ENCODE measurements at regions not wholly inside any gene's neighbourhood (a gene's known extent, or its start where the extent isn't known, plus 50 kb on each side); places are given as distances from the start of the nearest gene placed in this dataset.
"Not testable (repeated sequence)": the region's sequence is repeated elsewhere in the genome, so short reads cannot be mapped to it uniquely, and the experiment has no call there.

DNA sequence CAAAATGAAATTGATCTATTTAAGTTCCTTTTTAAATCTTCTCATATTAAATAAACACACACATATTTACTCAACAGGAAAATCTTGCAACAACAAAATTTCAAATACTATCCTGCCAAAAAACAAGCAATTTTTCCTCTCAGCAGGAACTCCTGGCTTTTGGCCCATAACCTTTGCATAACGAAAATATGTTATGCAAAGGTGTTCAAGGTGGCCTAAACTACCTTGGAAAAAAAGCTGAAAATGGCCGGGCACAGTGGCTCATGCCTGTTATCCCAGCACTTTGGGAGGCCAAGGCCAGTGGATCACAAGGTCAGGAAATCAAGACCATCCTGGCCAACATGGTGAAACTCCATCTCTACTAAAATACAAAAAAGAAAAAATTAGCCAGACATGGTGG, 424.3 kb upstream of the ZNF337 start:
- not testable (repeated sequence) for DNase-seq

DNA sequence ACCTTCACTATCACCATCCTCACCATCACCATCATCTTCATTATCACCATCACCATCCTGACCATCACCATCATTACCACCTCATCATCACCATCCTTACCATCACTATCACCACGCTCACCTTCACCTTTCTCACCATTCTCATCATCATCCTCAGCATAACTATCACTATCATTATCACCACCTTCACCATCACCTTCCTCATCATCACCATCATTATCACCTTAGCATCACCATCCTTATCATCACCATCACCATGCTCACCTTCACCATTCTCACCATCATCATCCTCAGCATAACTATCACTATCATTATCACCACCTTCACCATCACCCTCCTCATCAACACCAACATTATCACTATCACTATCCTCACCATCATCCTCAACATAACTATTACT, 397.8 kb upstream of the ZNF337 start:
- not testable (repeated sequence) for DNase-seq

DNA sequence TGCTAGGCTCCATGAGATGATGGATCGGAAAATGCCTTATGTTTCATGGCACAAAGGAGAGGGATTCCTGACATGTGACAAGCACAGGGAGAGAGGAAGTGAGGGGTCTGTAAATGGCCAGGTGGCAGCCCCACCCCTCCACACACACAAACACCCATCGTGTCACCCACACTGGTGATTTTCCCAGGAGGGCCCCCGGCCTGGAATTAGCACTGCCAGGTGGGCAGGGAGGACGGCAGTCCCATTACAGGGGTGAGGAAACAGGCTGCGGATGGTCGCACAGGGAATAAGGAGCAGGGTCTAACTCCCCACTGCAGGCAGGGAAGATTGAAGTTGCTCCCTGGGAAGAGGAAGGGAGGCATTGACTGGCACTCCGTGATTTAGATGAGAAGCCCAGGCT, 395.3 kb upstream of the ZNF337 start:
- not testable (repeated sequence) for DNase-seq

DNA sequence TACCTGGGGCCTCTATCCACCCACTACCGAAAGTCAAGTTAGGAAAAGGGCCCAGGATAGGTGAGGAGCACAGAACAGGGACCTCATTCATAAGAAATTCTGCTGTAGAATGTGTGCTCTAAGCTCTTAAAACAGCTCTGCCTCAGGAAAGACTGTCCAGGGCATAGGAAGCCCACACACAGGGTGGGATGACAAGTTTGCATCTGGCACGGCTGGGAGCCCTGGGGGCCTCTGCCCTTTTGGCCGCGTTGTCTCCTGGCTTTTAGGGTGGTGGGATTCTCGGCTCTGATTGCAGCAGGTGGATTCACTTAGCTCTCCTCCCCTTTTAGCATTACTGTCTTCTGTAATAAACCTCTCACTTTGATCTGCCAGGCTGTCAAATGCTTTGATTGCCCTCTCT, 389.5 kb upstream of the ZNF337 start:
- not testable (repeated sequence) for DNase-seq

- not testable (repeated sequence) for DNase-seq
These were observed 377.3 kb upstream of the ZNF337 start for GRCh38 chr20:26073972-26074371.

DNA sequence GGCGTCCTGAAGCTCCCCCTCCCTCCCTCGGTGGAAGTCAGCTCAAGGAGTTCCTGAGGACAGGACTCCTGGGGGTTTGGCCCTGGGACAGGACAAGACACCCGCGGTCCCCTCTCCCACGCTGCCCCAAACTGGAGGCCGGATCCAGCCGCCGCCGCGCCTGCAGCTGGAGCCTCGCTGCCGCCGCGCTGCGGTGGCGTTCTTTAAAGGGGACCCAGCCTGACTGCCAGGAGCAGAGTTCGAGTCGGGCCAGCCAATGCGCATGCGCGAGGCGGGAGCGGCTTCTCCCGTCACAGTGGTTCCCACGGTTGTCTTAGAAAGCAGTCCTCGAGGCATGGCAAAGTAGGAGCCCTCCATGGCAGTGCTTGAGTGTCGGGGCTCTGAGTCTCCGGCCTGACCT, 362.7 kb upstream of the ZNF337 start:
- DNase-seq, result not testable (repeated sequence)

- DNase-seq, result not testable (repeated sequence)
These were observed 361.8 kb upstream of the ZNF337 start for GRCh38 chr20:26058446-26058845.

- not testable (repeated sequence) for DNase-seq
These were observed 360.6 kb upstream of the ZNF337 start for GRCh38 chr20:26057135-26057752.

- not testable (repeated sequence) for DNase-seq
These were observed 329.1 kb upstream of the ZNF337 start for GRCh38 chr20:26025792-26026191.

DNA sequence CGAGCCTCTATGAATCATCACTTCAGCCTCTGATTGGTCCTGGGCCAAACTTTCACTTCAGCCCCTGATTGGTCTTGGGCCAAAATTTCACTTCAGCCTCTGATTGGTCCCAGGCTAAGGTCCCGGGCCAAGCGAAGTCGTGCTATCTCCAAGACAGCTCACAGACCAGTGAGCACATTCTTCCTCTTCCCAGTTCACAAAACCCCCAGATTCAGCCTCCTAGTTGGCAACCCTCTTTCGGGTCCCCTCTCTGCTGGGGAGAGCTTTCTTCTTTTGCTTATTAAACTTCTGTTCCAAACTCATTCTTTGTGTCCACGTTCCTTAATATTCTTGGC, 314.3 kb upstream of the ZNF337 start:
- DNase-seq, result not testable (repeated sequence)

- peak; percentile 11 for DNase-seq
These were observed 313.7 kb upstream of the ZNF337 start for GRCh38 chr20:26010224-26010941.

GRCh38 chr20:26009402-26010223, 313.0 kb upstream of the ZNF337 start:
- peak; percentile 85 for DNase-seq

DNA sequence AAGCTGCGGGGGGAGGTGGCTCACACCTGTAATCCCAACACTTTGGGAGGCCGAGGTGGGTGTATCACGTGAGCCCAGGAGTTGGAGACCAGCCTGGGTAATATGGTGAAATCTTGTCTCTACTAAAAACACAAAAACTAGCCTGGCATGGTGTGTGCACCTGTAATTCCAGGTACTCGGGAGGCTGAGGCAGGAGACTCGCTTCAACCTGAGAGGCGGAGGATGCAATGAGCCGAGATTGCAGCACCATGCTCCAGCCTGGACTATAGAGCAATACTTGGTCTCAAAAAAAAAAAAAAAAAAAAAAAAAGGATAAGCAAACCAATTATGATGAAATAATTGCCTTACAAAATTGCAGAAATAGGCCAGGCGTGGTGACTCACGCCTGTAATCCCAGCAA, 311.4 kb upstream of the ZNF337 start:
- not testable (repeated sequence) for DNase-seq

DNA sequence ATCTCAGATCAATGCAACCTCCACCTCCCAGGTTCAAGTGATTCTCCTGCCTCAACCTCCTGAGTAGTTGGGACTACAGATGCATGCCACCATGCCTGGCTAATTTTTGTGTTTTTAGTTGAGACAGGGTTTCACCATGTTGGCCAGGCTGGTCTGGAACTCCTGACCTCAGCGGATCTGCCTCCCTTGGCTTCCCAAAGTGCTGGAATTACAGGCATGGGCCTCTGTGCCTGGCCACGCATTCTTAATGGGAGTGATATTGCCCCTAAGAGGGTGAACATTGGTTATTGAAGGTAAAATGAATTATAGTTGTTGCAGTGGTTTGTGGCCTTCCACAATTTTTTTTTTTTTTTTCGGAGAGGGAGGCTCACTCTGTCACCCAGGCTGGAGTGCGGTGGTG, 309.5 kb upstream of the ZNF337 start:
- DNase-seq, result not testable (repeated sequence)

GRCh38 chr20:26003959-26004358, 307.3 kb upstream of the ZNF337 start:
- DNase-seq, result not testable (repeated sequence)

DNA sequence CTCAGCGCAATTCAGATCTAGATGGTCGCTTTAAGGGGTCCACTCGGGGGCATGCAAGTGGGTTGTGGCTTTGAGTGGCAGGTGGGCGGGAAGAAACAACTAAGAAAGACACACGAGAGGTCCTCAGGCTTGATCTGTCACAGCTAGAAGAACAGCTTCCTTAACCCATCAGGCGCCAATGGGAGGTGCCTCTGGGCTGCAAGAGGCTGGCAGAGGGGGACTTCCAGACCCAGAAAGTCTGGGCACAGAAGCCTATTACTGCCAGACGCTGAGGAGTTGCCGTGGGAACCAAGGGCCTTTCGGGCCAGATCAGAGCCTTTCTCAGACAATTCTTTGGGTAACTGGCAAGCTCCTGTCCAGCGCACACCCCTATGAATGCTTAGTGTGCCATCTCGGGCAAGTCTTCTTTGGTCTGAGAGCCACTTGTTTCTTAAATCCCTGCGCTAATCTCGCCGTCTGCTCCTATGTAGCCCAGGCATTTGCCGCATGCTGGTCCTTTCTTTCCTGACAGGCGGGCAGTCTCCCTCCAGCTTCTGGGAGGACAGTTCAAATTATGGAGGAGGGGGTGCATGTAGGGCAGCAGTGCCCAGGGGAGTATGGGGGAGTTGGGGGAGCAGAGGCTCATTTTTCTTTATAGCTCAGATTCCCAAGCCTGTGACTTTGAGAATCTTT, 300.9 kb upstream of the ZNF337 start:
- not testable (repeated sequence) for DNase-seq

GRCh38 chr20:25992146-25992545, 295.5 kb upstream of the ZNF337 start:
- no peak for DNase-seq

DNA sequence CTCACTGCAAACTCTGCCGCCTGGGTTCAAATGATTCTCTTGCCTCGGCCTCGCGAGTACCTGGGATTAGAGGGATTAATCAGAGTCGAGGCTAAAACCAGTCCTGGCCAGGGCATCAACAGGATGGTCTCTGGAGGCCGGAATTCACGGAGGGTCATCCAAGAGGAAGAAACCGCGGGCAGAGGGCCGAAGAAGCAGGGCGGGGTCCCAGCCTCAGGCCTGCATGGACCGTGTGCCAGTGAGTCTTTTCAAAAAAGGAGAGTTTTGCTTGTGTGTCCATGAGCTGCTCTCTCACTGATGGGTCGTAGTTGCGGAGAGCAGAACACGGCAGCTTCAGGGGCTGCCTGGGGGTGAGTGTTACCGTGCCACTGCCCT, 295.1 kb upstream of the ZNF337 start:
- DNase-seq, result no peak

GRCh38 chr20:25991051-25991755, 294.6 kb upstream of the ZNF337 start:
- DNase-seq, result no peak

- DNase-seq, result not testable (repeated sequence)
These were observed 293.0 kb upstream of the ZNF337 start for GRCh38 chr20:25989686-25990085.

DNA sequence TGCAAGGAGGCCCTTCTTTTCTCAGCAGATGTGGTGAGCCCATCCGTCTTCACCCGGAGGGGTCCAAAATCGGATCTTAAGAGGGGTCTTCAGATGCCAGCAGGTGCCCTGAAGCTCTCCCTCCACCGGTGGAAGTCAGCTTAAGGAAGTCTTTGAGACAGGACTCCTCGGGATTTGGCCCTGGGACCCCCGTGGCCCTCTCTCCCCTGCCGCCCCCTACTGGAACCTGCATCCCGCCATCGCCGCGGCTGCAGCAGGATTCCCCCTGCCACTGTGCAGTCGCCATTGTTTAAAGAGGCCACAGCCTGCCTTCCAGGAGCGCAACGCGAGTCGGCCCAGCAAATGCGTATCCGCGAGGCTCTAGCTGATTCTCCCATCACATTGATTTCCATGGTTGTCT, 292.5 kb upstream of the ZNF337 start:
- DNase-seq, result no peak

All from muscle of arm (tissue), 1 donor.